NB4 (cell line): ENCODE measurements at regions not wholly inside any gene's neighbourhood (a gene's known extent, or its start where the extent isn't known, plus 50 kb on each side); places are given as distances from the start of the nearest gene placed in this dataset.

Source experiments
- DNase-seq: peaks from one replicate; pipeline ENCODE4 v3.0.0; 2010; ENCODE audit warnings: low read depth
- H3K4me3 ChIP-seq: one replicate; pipeline ENCODE4 v1.5.1; 2011; ENCODE audit warnings: mild to moderate bottlenecking, low read depth, low read length, moderate library complexity
- MYC ChIP-seq: IDR thresholded peaks from 2 replicates; pipeline ENCODE4 v1.6.1; 2011; ENCODE audit warnings: low read depth, low read length
- POLR2A ChIP-seq: IDR thresholded peaks from 2 replicates; pipeline ENCODE4 v1.6.1; 2011; ENCODE audit warnings: mild to moderate bottlenecking; ENCODE audit not compliant: insufficient read length; ENCODE audit errors: extremely low read depth
- TF ChIP-seq, protein P1 (sequence below): IDR thresholded peaks from 2 replicates; pipeline ENCODE4 v1.6.1; 2011; ENCODE audit warnings: low read depth, low read length
- TF ChIP-seq, protein P2 (sequence below): IDR thresholded peaks from one replicate; pipeline ENCODE4 v1.5.1; 2012; ENCODE audit warnings: low read depth, low read length

- DNase-seq: no peak
- TF ChIP-seq POLR2A (no peak), MYC (no peak)
- TF ChIP-seq, protein P1, sequence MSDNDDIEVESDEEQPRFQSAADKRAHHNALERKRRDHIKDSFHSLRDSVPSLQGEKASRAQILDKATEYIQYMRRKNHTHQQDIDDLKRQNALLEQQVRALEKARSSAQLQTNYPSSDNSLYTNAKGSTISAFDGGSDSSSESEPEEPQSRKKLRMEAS: no peak
- TF ChIP-seq, protein P2, sequence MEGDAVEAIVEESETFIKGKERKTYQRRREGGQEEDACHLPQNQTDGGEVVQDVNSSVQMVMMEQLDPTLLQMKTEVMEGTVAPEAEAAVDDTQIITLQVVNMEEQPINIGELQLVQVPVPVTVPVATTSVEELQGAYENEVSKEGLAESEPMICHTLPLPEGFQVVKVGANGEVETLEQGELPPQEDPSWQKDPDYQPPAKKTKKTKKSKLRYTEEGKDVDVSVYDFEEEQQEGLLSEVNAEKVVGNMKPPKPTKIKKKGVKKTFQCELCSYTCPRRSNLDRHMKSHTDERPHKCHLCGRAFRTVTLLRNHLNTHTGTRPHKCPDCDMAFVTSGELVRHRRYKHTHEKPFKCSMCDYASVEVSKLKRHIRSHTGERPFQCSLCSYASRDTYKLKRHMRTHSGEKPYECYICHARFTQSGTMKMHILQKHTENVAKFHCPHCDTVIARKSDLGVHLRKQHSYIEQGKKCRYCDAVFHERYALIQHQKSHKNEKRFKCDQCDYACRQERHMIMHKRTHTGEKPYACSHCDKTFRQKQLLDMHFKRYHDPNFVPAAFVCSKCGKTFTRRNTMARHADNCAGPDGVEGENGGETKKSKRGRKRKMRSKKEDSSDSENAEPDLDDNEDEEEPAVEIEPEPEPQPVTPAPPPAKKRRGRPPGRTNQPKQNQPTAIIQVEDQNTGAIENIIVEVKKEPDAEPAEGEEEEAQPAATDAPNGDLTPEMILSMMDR: no peak
- no peak overlapping the region for H3K4me3 ChIP-seq
Observed at GRCh38 chr1:193325042-193325441, 138.6 kb upstream of the B3GALT2 start.

- TF ChIP-seq POLR2A (no peak), MYC (no peak)
- TF ChIP-seq, protein P1: no peak
- TF ChIP-seq, protein P2: no peak
- no peak overlapping the region for H3K4me3 ChIP-seq
- DNase-seq: no peak
Observed at GRCh38 chr1:193322211-193322610, 135.8 kb upstream of the B3GALT2 start.

DNA sequence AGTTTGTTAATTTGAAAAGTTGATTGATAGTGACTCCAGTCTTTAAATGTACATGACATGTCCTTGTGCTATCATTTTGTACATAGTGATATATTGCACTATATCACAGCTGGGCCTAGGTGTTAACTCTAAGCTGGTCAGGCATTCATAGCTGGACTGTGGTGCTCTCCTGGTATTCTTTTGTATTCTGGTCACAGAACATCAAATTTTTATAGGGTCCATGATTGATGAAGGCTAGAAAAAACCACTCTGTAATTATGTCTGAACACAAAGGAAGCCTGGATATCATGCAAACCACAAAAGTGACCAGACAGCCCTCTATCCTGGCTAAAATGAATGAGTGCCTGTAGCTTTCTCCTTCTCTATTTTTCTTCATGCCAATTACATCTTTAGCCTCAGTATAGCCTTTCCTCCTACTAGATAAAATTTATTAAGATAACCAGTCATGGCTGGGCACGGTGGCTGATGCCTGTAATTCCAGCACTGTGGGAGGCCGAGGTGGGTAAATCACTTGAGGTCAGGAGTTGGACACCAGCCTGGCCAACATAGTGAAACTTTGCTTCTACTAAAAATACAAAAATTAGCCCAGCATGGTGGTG is 134.9 kb upstream of the B3GALT2 start:
- no peak for DNase-seq
- no peak overlapping the region for H3K4me3 ChIP-seq
- TF ChIP-seq, protein P1: no peak
- TF ChIP-seq, protein P2: no peak
- no peak for TF ChIP-seq POLR2A
- no peak for TF ChIP-seq MYC

- TF ChIP-seq, protein P2: no peak
- TF ChIP-seq MYC (no peak), POLR2A (no peak)
- TF ChIP-seq, protein P1: no peak
- H3K4me3 ChIP-seq: no peak overlapping the region
- DNase-seq: no peak
Observed at GRCh38 chr1:193320270-193320669, 133.9 kb upstream of the B3GALT2 start.

DNA sequence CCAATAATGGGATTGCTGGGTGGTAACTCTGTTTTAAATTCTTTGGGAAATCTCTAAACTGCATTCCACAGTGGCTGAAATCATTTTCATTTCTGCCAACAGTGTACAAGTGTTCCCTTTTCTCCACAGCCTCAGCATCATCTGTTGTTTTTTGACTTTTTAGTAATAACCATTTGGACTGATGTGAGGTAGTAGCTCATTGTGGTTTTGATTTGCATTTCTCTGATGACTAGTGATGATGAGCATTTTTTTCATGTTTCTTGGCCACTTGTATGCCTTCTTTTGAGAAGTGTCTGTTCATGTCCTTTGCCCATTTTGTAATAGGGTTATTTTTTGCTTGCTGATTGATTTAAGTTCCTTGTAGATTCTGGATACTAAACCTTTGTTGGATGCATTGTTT is 131.9 kb upstream of the B3GALT2 start:
- TF ChIP-seq POLR2A (no peak), MYC (no peak)
- TF ChIP-seq, protein P2: no peak
- TF ChIP-seq, protein P1: no peak
- no peak for DNase-seq
- H3K4me3 ChIP-seq: no peak overlapping the region
